ENCODE measurements at regions not wholly inside any gene's neighbourhood (a gene's known extent, or its start where the extent isn't known, plus 50 kb on each side); places are given as distances from the start of the nearest gene placed in this dataset.

DNA sequence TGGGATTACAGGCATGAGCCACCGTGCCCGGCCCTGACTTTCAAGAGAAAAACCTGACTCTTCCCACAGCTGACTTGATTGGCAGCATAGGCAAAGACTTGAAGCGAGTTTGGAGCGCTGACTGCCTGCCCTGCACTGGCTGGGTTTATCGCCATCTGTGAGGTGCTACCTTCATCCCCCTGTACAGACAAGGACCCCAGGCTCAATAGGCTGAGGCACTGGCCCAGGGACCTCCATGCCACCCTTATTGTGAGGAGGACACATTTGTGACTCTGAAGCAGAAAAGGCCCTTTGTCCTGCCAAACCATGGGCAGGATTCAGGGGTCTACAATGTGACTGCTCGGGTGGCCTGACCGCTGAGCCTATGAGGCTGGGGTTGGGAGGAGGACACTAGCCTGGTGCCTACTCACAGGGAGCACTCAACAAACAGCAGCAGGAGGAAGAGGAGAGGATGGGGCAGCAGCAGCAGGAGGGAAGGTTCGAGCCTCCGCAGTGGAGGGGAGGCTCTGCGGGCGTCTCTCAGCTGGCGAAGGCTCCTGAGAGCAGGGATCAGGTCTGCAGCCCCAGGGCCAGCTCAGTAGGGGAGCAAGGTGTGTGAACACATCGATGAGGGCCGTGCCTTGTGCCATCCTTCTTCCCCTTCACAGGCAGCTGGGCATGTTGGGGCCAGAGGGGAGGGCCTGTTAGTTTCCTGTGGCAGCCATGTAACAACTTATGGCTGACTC lies 72.9 kb upstream of the WNT7B start:
- H3K79me2 ChIP-seq (ENCODE audit: insufficient read depth, low read length): peaks cover 4% of the 10 kb centered on the region; the same call in 1 of the 2 replicates
- no peak overlapping the region for H3K4me3 ChIP-seq (ENCODE audit: low read depth, low read length, poor library complexity, severe bottlenecking)
- no peaks in the 10 kb centered on the region for H3K36me3 ChIP-seq (ENCODE audit: insufficient read depth, low read length)
- no peaks in the 10 kb centered on the region for H3K27me3 ChIP-seq (ENCODE audit: insufficient read depth, low read length)
- H2AFZ ChIP-seq (ENCODE audit: low read length): no peak overlapping the region
- no peaks in the 10 kb centered on the region for H3F3A ChIP-seq (ENCODE audit: insufficient read depth, low read length)
- H3K27ac ChIP-seq (ENCODE audit: low read depth, low read length, poor library complexity, severe bottlenecking): no peak overlapping the region
- no peaks in the 10 kb centered on the region for H3K9me3 ChIP-seq (ENCODE audit: low read length)
- no peak overlapping the region for H3K4me2 ChIP-seq (ENCODE audit: low read length)
- TF ChIP-seq, protein P1, sequence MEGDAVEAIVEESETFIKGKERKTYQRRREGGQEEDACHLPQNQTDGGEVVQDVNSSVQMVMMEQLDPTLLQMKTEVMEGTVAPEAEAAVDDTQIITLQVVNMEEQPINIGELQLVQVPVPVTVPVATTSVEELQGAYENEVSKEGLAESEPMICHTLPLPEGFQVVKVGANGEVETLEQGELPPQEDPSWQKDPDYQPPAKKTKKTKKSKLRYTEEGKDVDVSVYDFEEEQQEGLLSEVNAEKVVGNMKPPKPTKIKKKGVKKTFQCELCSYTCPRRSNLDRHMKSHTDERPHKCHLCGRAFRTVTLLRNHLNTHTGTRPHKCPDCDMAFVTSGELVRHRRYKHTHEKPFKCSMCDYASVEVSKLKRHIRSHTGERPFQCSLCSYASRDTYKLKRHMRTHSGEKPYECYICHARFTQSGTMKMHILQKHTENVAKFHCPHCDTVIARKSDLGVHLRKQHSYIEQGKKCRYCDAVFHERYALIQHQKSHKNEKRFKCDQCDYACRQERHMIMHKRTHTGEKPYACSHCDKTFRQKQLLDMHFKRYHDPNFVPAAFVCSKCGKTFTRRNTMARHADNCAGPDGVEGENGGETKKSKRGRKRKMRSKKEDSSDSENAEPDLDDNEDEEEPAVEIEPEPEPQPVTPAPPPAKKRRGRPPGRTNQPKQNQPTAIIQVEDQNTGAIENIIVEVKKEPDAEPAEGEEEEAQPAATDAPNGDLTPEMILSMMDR (IDR thresholded peaks at IDR 0.05; ENCODE audit: low read length): no peak
- TF ChIP-seq EZH2 (IDR thresholded peaks at IDR 0.05; ENCODE audit: borderline replicate concordance, low read length): no peak
- H3K4me1 ChIP-seq (ENCODE audit: insufficient read depth, low read length, severe bottlenecking): peaks cover 33% of the 10 kb centered on the region
- H3K9ac ChIP-seq (ENCODE audit: low read length): no peak overlapping the region
- no peaks in the 10 kb centered on the region for H4K20me1 ChIP-seq (ENCODE audit: insufficient read depth, low read length)
- H3K9me2 ChIP-seq (ENCODE audit: low read depth, low read length): no peaks in the 10 kb centered on the region

DNA sequence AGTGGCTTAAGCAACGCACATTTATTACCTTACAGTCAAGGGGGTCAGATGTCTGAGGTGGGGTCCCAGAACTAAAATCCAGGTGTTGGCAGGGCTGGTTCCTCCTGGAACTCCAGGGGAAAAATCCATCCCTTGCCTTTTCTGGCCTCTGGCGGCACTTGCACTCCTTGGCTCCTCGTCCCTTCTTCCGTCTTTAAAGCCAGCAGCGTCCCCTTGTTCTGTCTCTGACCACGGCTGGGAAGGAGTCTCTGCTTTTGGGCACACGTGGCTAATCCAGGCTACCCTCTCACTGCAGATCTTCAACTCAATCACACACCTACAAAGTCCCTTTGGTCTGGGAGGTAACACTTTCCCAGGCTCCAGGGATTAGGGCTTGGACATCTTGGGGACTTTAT lies 73.5 kb upstream of the WNT7B start:
- no peaks in the 10 kb centered on the region for H3K36me3 ChIP-seq (ENCODE audit: insufficient read depth, low read length)
- no peaks in the 10 kb centered on the region for H4K20me1 ChIP-seq (ENCODE audit: insufficient read depth, low read length)
- no peak overlapping the region for H3K4me3 ChIP-seq (ENCODE audit: low read depth, low read length, poor library complexity, severe bottlenecking)
- H3K4me1 ChIP-seq (ENCODE audit: insufficient read depth, low read length, severe bottlenecking): peaks cover 38% of the 10 kb centered on the region
- peaks cover 10% of the 10 kb centered on the region for H3K79me2 ChIP-seq (ENCODE audit: insufficient read depth, low read length)
- H2AFZ ChIP-seq (ENCODE audit: low read length): no peak overlapping the region
- H3K27me3 ChIP-seq (ENCODE audit: insufficient read depth, low read length): no peaks in the 10 kb centered on the region
- H3K9me2 ChIP-seq (ENCODE audit: low read depth, low read length): no peaks in the 10 kb centered on the region
- H3K4me2 ChIP-seq (ENCODE audit: low read length): no peak overlapping the region
- H3K9me3 ChIP-seq (ENCODE audit: low read length): no peaks in the 10 kb centered on the region
- H3F3A ChIP-seq (ENCODE audit: insufficient read depth, low read length): no peaks in the 10 kb centered on the region
- TF ChIP-seq, protein P1 (IDR thresholded peaks at IDR 0.05; ENCODE audit: low read length): no peak
- TF ChIP-seq EZH2 (IDR thresholded peaks at IDR 0.05; ENCODE audit: borderline replicate concordance, low read length): no peak
- H3K27ac ChIP-seq (ENCODE audit: low read depth, low read length, poor library complexity, severe bottlenecking): no peak overlapping the region
- H3K9ac ChIP-seq (ENCODE audit: low read length): no peak overlapping the region

DNA sequence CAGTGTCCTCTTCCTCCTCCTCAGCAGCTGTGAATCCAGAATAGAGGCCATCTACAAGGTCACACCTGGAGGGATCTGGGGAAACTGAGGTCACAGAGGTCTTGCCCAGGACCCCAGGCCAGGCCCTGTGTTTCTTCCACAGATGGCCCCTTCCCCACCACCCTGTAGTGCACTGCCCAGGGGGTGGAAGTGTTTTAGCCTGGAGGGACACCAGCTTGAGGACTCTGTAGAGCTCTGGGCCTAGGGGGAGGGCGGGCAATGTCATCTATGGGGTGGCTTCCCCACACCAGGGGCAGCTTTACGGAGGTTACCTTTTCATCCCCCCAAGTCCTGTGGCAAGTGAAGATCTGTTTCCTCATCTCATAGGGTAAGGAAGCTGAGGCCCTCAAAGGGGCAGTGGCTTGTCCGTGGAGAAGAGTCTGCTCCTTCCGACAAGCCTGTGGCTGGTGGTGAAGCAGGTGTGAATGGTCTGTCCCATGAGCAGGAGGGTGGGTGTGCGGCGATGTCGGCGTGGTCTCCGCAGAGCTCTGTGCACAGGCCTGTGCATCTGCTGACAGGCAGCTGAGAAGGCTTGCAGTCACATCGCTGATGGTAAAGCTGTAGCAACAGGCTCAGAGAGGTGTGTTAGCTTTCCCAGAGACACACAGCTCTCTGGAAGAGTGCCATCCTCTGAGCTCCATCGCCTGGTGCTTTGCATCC lies 74.1 kb upstream of the WNT7B start:
- H3K9me2 ChIP-seq (ENCODE audit: low read depth, low read length): no peaks in the 10 kb centered on the region
- no peaks in the 10 kb centered on the region for H3K36me3 ChIP-seq (ENCODE audit: insufficient read depth, low read length)
- H3K27ac ChIP-seq (ENCODE audit: low read depth, low read length, poor library complexity, severe bottlenecking): no peak overlapping the region
- peaks cover 45% of the 10 kb centered on the region for H3K4me1 ChIP-seq (ENCODE audit: insufficient read depth, low read length, severe bottlenecking)
- H3K4me2 ChIP-seq (ENCODE audit: low read length): no peak overlapping the region
- H3K27me3 ChIP-seq (ENCODE audit: insufficient read depth, low read length): no peaks in the 10 kb centered on the region
- no peak overlapping the region for H2AFZ ChIP-seq (ENCODE audit: low read length)
- H3K9me3 ChIP-seq (ENCODE audit: low read length): no peaks in the 10 kb centered on the region
- H3K4me3 ChIP-seq (ENCODE audit: low read depth, low read length, poor library complexity, severe bottlenecking): no peak overlapping the region
- TF ChIP-seq, protein P1 (IDR thresholded peaks at IDR 0.05; ENCODE audit: low read length): no peak
- no peak for TF ChIP-seq EZH2 (IDR thresholded peaks at IDR 0.05; ENCODE audit: borderline replicate concordance, low read length)
- no peak overlapping the region for H3K9ac ChIP-seq (ENCODE audit: low read length)
- H3K79me2 ChIP-seq (ENCODE audit: insufficient read depth, low read length): peaks cover 15% of the 10 kb centered on the region
- H3F3A ChIP-seq (ENCODE audit: insufficient read depth, low read length): no peaks in the 10 kb centered on the region
- no peaks in the 10 kb centered on the region for H4K20me1 ChIP-seq (ENCODE audit: insufficient read depth, low read length)

Measured in OCI-LY1 (cell line).